Ovary (tissue), 7 donors: ENCODE measurements at regions not wholly inside any gene's neighbourhood (a gene's known extent, or its start where the extent isn't known, plus 50 kb on each side); places are given as distances from the start of the nearest gene placed in this dataset.

Experiments used
- DNase-seq, 5 donors: peaks; one replicate each; pipeline ENCODE4 v3.0.0-alpha.2; 2019 to 2020
- H3K27ac ChIP-seq, 2 donors: fragments of 200-600 bp; one replicate each; pipeline versions ENCODE4 v1.5.1 to v1.8.0; 2019 to 2022
- H3K27me3 ChIP-seq: fragments of 200-600 bp; one replicate; pipeline ENCODE4 v1.8.0; 2022
- H3K36me3 ChIP-seq: fragments of 200-600 bp; sonication (generic); one replicate; pipeline ENCODE4 v1.5.1; 2019
- H3K4me1 ChIP-seq: one replicate; pipeline ENCODE4 v1.8.1; 2013; ENCODE audit warnings: mild to moderate bottlenecking, moderate library complexity; ENCODE audit not compliant: insufficient read depth
- H3K4me3 ChIP-seq: fragments of 200-600 bp; sonication (generic); one replicate; pipeline ENCODE4 v1.5.1; 2017
- H3K9me3 ChIP-seq, 2 donors: fragments of 200-600 bp in 1 of 2; sonication (generic) in 1 of 2; one replicate each; pipeline versions ENCODE4 v1.5.1 to v1.8.1; 2013 to 2019; ENCODE audit warnings: mild to moderate bottlenecking in 1 of 2, moderate library complexity in 1 of 2
- CTCF ChIP-seq, 3 donors: fragments of 450-650 bp in 2 of 3; fragments of 200-600 bp in 1 of 3; IDR thresholded peaks; one replicate each; pipeline versions ENCODE4 v1.5.1 to v1.8.0; 2016 to 2022; ENCODE audit warnings: antibody characterized with exemption in 3 of 3, mild to moderate bottlenecking in 1 of 3
- EP300 ChIP-seq: sonication (generic); formaldehyde crosslinking; IDR thresholded peaks from one replicate; pipeline ENCODE4 v1.6.1; 2017; ENCODE audit warnings: antibody characterized with exemption
- POLR2A ChIP-seq: fragments of 450-650 bp; IDR thresholded peaks from one replicate; pipeline ENCODE4 v1.6.1; 2017; ENCODE audit warnings: antibody characterized with exemption, mild to moderate bottlenecking, moderate library complexity
- WGBS, 3 donors: extraction: QIAGEN DNeasy Blood & Tissue Kit in 1 of 3; methylation state at CpG; one replicate each; pipeline versions ENCODE4 v1.1.5 to v1.1.7; 2013 to 2017; 5-methylcytosine and 5-hydroxymethylcytosine counted together
- intact Hi-C, 4 donors: fragments of 100-400 bp; cut with DNase I; formaldehyde crosslinking; loops; one replicate each; pipeline versions ENCODE4 v1.11.0 to v1.15.1; 2022 to 2023
- donor health status: DM: no; HTN: no; CAD: no; lungs with moderate emphysema.
- donor health status: DM: no; HTN: no; CAD: no.
- donor health status: Bipolar disorder and iron deficiency.
- donor health status: DM: no; HTN: no; CAD: no.
- donor health status: DM: yes; HTN: yes; CAD: no.

GRCh38 chr2:15766911-15767597, 173.3 kb upstream of the MYCN start:
- intact Hi-C loops = no loop called here
- Histone ChIP-seq H3K27ac (no peak overlapping the region), H3K4me3 (no peak overlapping the region), H3K9me3 (no peaks in the 10 kb centered on the region), H3K36me3 (no peaks in the 10 kb centered on the region), H3K27me3 (no peaks in the 10 kb centered on the region), H3K4me1 (no peaks in the 10 kb centered on the region)
- TF ChIP-seq EP300 (no peak), POLR2A (no peak), CTCF (IDR thresholded peaks at IDR 0.05) (no peak)
- no peak for DNase-seq
- WGBS, 3 donors = 90 to 94% (median 91%) methylated on average over 17 of the region's 17 CpGs

GRCh38 chr2:15767679-15768078, 172.7 kb upstream of the MYCN start:
- no peak for DNase-seq
- Histone ChIP-seq H3K4me1 (no peaks in the 10 kb centered on the region), H3K4me3 (no peak overlapping the region), H3K36me3 (no peaks in the 10 kb centered on the region), H3K27ac (no peak overlapping the region), H3K27me3 (no peaks in the 10 kb centered on the region), H3K9me3 (no peaks in the 10 kb centered on the region)
- TF ChIP-seq EP300 = no peak
- no peak for TF ChIP-seq POLR2A
- no peak for TF ChIP-seq CTCF (IDR thresholded peaks at IDR 0.05)
- 86 to 97% (median 90%) methylated on average over 5 of the region's 5 CpGs for WGBS, 3 donors
- intact Hi-C loops = no loop called here

- Histone ChIP-seq H3K4me1 (no peaks in the 10 kb centered on the region), H3K4me3 (no peak overlapping the region), H3K9me3 (no peaks in the 10 kb centered on the region), H3K27ac (no peak overlapping the region), H3K36me3 (no peaks in the 10 kb centered on the region), H3K27me3 (no peaks in the 10 kb centered on the region)
- WGBS, 3 donors = 87 to 90% (median 89%) methylated on average over 7 of the region's 7 CpGs
- no peak for DNase-seq
- TF ChIP-seq CTCF (IDR thresholded peaks at IDR 0.05) (no peak), POLR2A (no peak), EP300 (no peak)
- intact Hi-C loops = no loop called here
Measured at GRCh38 chr2:15768142-15768541, 172.2 kb upstream of the MYCN start.

GRCh38 chr2:15768615-15769014, 171.7 kb upstream of the MYCN start:
- Histone ChIP-seq H3K9me3 (no peaks in the 10 kb centered on the region), H3K4me3 (no peak overlapping the region), H3K4me1 (no peaks in the 10 kb centered on the region), H3K27ac (no peak overlapping the region), H3K27me3 (no peaks in the 10 kb centered on the region), H3K36me3 (no peaks in the 10 kb centered on the region)
- TF ChIP-seq CTCF (IDR thresholded peaks at IDR 0.05) (no peak), EP300 (no peak), POLR2A (no peak)
- WGBS, 3 donors = 68 to 83% (median 82%) methylated on average over 10 of the region's 10 CpGs
- no peak for DNase-seq
- intact Hi-C loops = no loop called here
